Panc1 (cell line): ENCODE measurements at regions not wholly inside any gene's neighbourhood (a gene's known extent, or its start where the extent isn't known, plus 50 kb on each side); places are given as distances from the start of the nearest gene placed in this dataset.

ENCODE experiments used
- CTCF ChIP-seq: fragments of 450-650 bp; IDR thresholded peaks from 2 replicates; pipeline ENCODE4 v1.5.1; 2017; ENCODE audit warnings: mild to moderate bottlenecking
- POLR2AphosphoS5 ChIP-seq: IDR thresholded peaks from 2 replicates; pipeline ENCODE4 v1.6.1; 2012; ENCODE audit warnings: mild to moderate bottlenecking, low read depth, low read length, moderate library complexity
- REST ChIP-seq, 2 experiments: IDR thresholded peaks; 2 replicates each; pipeline ENCODE4 v1.6.1; 2011 to 2012; ENCODE audit warnings: low read depth in 2 of 2, control low read depth in 1 of 2, low read length in 1 of 2, mild to moderate bottlenecking in 1 of 2, moderate library complexity in 1 of 2; ENCODE audit not compliant: insufficient read depth in 1 of 2
- SIN3A ChIP-seq: IDR thresholded peaks from 2 replicates; pipeline ENCODE4 v1.6.1; 2012; ENCODE audit warnings: low read depth, mild to moderate bottlenecking, low read length, moderate library complexity, borderline replicate concordance; ENCODE audit not compliant: insufficient read depth

GRCh38 chr12:42761086-42761485 lies 171.5 kb upstream of the PRICKLE1 start:
- TF ChIP-seq REST (IDR thresholded peaks at IDR 0.05; ENCODE audit: insufficient read depth in 1 of 2, low read depth in 2 of 2, low read length in 1 of 2) = no peak
- TF ChIP-seq CTCF = no peak
- TF ChIP-seq SIN3A = no peak
- TF ChIP-seq POLR2AphosphoS5 = no peak
